HepG2 (cell line): ENCODE measurements at regions not wholly inside any gene's neighbourhood (a gene's known extent, or its start where the extent isn't known, plus 50 kb on each side); places are given as distances from the start of the nearest gene placed in this dataset.

Experiments used
- ARHGAP35 ChIP-seq: sonication (generic); formaldehyde crosslinking; IDR thresholded peaks from 2 replicates; pipeline ENCODE4 v1.9.0; 2022; ENCODE audit warnings: mild to moderate bottlenecking, inconsistent platforms, moderate library complexity, missing genetic modification reagents, borderline replicate concordance
- CHD4 ChIP-seq: fragments of 200-600 bp; sonication (generic); IDR thresholded peaks from 2 replicates; pipeline ENCODE4 v1.7.0; 2017; ENCODE audit warnings: mild to moderate bottlenecking, low read length, borderline replicate concordance
- FOXA1 ChIP-seq, 2 experiments: fragments of 450-650 bp in 1 of 2; sonication (generic) in 1 of 2; formaldehyde crosslinking in 1 of 2; IDR thresholded peaks; 2 replicates each; pipeline versions ENCODE4 v1.4.0 to v1.6.1; 2016 to 2020; ENCODE audit warnings: missing genetic modification reagents in 1 of 2
- NFATC3 ChIP-seq: sonication (generic); formaldehyde crosslinking; IDR thresholded peaks from 2 replicates; pipeline ENCODE4 v1.5.1; 2020; ENCODE audit warnings: mild to moderate bottlenecking, missing genetic modification reagents
- RXRA ChIP-seq: sonication (generic); formaldehyde crosslinking; IDR thresholded peaks from 2 replicates; pipeline ENCODE4 v1.5.1; 2020; ENCODE audit warnings: missing genetic modification reagents
- TGIF2 ChIP-seq: IDR thresholded peaks from 2 replicates; pipeline ENCODE4 v1.6.1; 2016; ENCODE audit warnings: control low read depth, missing compliant biosample characterization
- U2AF1 ChIP-seq: fragments of 200-400 bp; formaldehyde crosslinking; optimal IDR thresholded peaks from 2 replicates; pipeline ENCODE3; 2017; ENCODE audit warnings: mild to moderate bottlenecking, low read depth, low read length
- ZBTB42 ChIP-seq: sonication (generic); formaldehyde crosslinking; IDR thresholded peaks from 2 replicates; pipeline ENCODE4 v1.5.0; 2020; ENCODE audit warnings: mild to moderate bottlenecking, missing genetic modification reagents
- ZBTB7B ChIP-seq: sonication (generic); formaldehyde crosslinking; IDR thresholded peaks from 2 replicates; pipeline ENCODE4 v1.4.0; 2020; ENCODE audit warnings: missing genetic modification reagents
- ZNF431 ChIP-seq: sonication (generic); formaldehyde crosslinking; IDR thresholded peaks from 2 replicates; pipeline ENCODE4 v1.9.0; 2022; ENCODE audit warnings: missing genetic modification reagents, low read depth, mild to moderate bottlenecking, borderline replicate concordance
- ZNF619 ChIP-seq: sonication (generic); formaldehyde crosslinking; IDR thresholded peaks from 2 replicates; pipeline ENCODE4 v1.4.0; 2020; ENCODE audit warnings: mild to moderate bottlenecking, missing genetic modification reagents
- ZNF781 ChIP-seq: sonication (generic); formaldehyde crosslinking; IDR thresholded peaks from 2 replicates; pipeline ENCODE4 v1.5.1; 2020; ENCODE audit warnings: borderline replicate concordance, mild to moderate bottlenecking, missing genetic modification reagents; ENCODE audit errors: not compliant biosample characterization
- TF ChIP-seq, protein P1 (sequence below), 2 experiments: sonication (generic) in 1 of 2; formaldehyde crosslinking in 1 of 2; IDR thresholded peaks; 2 replicates each; pipeline versions ENCODE4 v1.5.1 to v1.6.1; 2011 to 2020; ENCODE audit warnings: borderline replicate concordance in 1 of 2, low read depth in 1 of 2, low read length in 1 of 2, mild to moderate bottlenecking in 1 of 2, missing genetic modification reagents in 1 of 2, moderate library complexity in 1 of 2
- TF ChIP-seq, protein P2 (sequence below): sonication (generic); formaldehyde crosslinking; IDR thresholded peaks from 2 replicates; pipeline ENCODE4 v1.5.0; 2020; ENCODE audit warnings: missing genetic modification reagents, mild to moderate bottlenecking, borderline replicate concordance
- TF ChIP-seq, protein P3 (sequence below): sonication (generic); formaldehyde crosslinking; IDR thresholded peaks from 2 replicates; pipeline ENCODE4 v1.8.0; 2022; ENCODE audit warnings: mild to moderate bottlenecking, missing genetic modification reagents; ENCODE audit not compliant: insufficient replicate concordance
- TF ChIP-seq, protein P4 (sequence below): sonication (generic); formaldehyde crosslinking; IDR thresholded peaks from 2 replicates; pipeline ENCODE4 v1.8.0; 2022; ENCODE audit warnings: low read depth, missing genetic modification reagents
- TF ChIP-seq, protein P5 (sequence below): sonication (generic); formaldehyde crosslinking; IDR thresholded peaks from 2 replicates; pipeline ENCODE4 v1.4.0; 2020; ENCODE audit warnings: mild to moderate bottlenecking, low read depth, missing genetic modification reagents
- TF ChIP-seq, protein P6 (sequence below): sonication (generic); formaldehyde crosslinking; IDR thresholded peaks from 2 replicates; pipeline ENCODE4 v1.5.1; 2020; ENCODE audit warnings: mild to moderate bottlenecking, missing genetic modification reagents, moderate library complexity
- TF ChIP-seq, protein P7 (sequence below): sonication (generic); formaldehyde crosslinking; IDR thresholded peaks from 2 replicates; pipeline ENCODE4 v1.4.0; 2020; ENCODE audit warnings: mild to moderate bottlenecking, missing genetic modification reagents

DNA sequence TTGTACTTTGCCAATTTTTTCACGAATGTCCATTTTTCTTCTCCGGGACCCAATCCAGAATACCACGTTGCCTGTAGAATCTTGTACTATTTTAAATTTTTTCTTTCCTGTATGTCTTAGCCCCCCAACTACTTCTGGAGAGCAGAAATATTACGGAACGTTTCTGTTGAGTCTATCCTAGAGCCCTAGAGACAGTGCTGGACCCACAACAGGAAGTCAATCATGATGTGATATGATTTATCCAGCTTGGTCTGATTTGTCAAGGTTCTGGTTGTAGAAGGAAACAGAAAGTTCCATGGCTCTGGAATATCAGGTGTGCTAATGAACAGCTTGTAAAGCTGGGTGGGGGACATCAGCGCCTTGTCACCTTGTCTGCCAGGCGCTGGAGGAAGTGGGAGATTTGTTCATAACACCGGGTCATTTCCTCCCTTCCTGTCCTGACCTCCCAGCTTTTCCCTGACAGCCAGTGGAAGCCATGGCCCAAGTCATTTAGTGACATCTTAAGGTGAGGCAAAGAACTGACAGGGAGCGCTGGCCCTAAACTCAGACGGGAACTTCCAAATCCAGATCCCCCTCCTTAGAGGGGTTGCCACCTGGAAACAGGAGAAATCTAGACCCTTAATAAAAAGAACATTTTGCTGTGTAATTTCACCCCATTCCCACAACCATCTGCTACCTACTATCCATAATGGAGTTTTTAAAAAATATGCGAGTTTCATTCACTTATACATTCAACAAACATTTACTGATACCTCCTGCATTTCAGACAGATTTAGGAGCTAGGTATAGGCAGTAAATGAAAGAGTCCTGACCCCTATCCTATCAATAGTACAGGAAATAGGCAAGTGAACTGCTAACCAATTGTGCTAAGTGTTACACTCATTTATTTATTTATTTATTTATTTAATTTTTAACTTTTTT, 130.5 kb downstream of the ZFP64 start (continued):
- TF ChIP-seq, protein P1, sequence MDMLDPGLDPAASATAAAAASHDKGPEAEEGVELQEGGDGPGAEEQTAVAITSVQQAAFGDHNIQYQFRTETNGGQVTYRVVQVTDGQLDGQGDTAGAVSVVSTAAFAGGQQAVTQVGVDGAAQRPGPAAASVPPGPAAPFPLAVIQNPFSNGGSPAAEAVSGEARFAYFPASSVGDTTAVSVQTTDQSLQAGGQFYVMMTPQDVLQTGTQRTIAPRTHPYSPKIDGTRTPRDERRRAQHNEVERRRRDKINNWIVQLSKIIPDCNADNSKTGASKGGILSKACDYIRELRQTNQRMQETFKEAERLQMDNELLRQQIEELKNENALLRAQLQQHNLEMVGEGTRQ (IDR thresholded peaks at IDR 0.05; ENCODE audit: low read depth, low read length), result no peak
- TF ChIP-seq, protein P1 (CRISPR knock-in tag; IDR thresholded peaks at IDR 0.05; ENCODE audit: borderline replicate concordance), result no peak
- TF ChIP-seq, protein P2, sequence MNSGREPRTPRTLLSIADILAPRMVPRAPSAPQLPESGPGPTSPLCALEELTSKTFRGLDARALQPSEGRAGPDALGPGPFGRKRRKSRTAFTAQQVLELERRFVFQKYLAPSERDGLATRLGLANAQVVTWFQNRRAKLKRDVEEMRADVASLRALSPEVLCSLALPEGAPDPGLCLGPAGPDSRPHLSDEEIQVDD (CRISPR knock-in tag), result no peak
- TF ChIP-seq NFATC3 (CRISPR knock-in tag) (no peak), ZNF431 (CRISPR knock-in tag) (no peak), FOXA1 (IDR thresholded peaks at IDR 0.05) (no peak), FOXA1 (CRISPR knock-in tag; IDR thresholded peaks at IDR 0.05) (no peak), ZBTB42 (no peak), ZBTB7B (CRISPR knock-in tag) (0 out of 2 replicates have a peak, but pooled peaks have one; percentile 34), ZNF619 (CRISPR knock-in tag) (no peak), ARHGAP35 (CRISPR knock-in tag) (no peak), TGIF2 (no peak; the same call in 1 of the 2 replicates), U2AF1 (no peak), CHD4 (no peak), ZNF781 (CRISPR knock-in tag) (no peak), RXRA (CRISPR knock-in tag) (no peak; the same call in 1 of the 2 replicates)
- TF ChIP-seq, protein P3, sequence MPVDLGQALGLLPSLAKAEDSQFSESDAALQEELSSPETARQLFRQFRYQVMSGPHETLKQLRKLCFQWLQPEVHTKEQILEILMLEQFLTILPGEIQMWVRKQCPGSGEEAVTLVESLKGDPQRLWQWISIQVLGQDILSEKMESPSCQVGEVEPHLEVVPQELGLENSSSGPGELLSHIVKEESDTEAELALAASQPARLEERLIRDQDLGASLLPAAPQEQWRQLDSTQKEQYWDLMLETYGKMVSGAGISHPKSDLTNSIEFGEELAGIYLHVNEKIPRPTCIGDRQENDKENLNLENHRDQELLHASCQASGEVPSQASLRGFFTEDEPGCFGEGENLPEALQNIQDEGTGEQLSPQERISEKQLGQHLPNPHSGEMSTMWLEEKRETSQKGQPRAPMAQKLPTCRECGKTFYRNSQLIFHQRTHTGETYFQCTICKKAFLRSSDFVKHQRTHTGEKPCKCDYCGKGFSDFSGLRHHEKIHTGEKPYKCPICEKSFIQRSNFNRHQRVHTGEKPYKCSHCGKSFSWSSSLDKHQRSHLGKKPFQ (CRISPR knock-in tag), result no peak
- TF ChIP-seq, protein P4, sequence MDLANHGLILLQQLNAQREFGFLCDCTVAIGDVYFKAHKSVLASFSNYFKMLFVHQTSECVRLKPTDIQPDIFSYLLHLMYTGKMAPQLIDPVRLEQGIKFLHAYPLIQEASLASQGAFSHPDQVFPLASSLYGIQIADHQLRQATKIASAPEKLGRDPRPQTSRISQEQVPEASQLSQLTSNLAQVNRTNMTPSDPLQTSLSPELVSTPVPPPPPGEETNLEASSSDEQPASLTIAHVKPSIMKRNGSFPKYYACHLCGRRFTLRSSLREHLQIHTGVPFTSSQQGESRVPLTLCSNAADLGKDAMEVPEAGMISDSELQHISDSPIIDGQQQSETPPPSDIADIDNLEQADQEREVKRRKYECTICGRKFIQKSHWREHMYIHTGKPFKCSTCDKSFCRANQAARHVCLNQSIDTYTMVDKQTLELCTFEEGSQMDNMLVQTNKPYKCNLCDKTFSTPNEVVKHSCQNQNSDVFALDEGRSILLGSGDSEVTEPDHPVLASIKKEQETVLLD (CRISPR knock-in tag), result no peak
- TF ChIP-seq, protein P5, sequence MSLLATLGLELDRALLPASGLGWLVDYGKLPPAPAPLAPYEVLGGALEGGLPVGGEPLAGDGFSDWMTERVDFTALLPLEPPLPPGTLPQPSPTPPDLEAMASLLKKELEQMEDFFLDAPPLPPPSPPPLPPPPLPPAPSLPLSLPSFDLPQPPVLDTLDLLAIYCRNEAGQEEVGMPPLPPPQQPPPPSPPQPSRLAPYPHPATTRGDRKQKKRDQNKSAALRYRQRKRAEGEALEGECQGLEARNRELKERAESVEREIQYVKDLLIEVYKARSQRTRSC (CRISPR knock-in tag), result no peak
- TF ChIP-seq, protein P6, sequence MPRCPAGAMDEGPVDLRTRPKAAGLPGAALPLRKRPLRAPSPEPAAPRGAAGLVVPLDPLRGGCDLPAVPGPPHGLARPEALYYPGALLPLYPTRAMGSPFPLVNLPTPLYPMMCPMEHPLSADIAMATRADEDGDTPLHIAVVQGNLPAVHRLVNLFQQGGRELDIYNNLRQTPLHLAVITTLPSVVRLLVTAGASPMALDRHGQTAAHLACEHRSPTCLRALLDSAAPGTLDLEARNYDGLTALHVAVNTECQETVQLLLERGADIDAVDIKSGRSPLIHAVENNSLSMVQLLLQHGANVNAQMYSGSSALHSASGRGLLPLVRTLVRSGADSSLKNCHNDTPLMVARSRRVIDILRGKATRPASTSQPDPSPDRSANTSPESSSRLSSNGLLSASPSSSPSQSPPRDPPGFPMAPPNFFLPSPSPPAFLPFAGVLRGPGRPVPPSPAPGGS (CRISPR knock-in tag), result no peak
- TF ChIP-seq, protein P7, sequence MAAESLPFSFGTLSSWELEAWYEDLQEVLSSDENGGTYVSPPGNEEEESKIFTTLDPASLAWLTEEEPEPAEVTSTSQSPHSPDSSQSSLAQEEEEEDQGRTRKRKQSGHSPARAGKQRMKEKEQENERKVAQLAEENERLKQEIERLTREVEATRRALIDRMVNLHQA (CRISPR knock-in tag), result no peak
